Endothelial cell of umbilical vein (primary cell): ENCODE measurements at regions not wholly inside any gene's neighbourhood (a gene's known extent, or its start where the extent isn't known, plus 50 kb on each side); places are given as distances from the start of the nearest gene placed in this dataset.

Experiments used
- CTCF ChIP-seq, 2 donors: IDR thresholded peaks; 1 replicate in 1 of 2; 2 replicates in 1 of 2; pipeline ENCODE4 v1.5.1; 2011; ENCODE audit warnings: low read length in 2 of 2, mild to moderate bottlenecking in 2 of 2, moderate library complexity in 2 of 2, control low read depth in 1 of 2, inconsistent platforms in 1 of 2, low read depth in 1 of 2; ENCODE audit not compliant: insufficient read depth in 1 of 2; ENCODE audit errors: extremely low read depth in 1 of 2
- EZH2 ChIP-seq: IDR thresholded peaks from 2 replicates; pipeline ENCODE4 v1.6.1; 2012; ENCODE audit warnings: borderline replicate concordance, low read depth, mild to moderate bottlenecking, moderate library complexity, low read length, inconsistent platforms; ENCODE audit not compliant: severe bottlenecking
- GATA2 ChIP-seq: IDR thresholded peaks from 2 replicates; pipeline ENCODE4 v1.7.0; 2011; ENCODE audit warnings: low read depth, mild to moderate bottlenecking, moderate library complexity, mixed read lengths, low read length; ENCODE audit not compliant: insufficient read length, insufficient read depth
- JUN ChIP-seq: IDR thresholded peaks from 2 replicates; pipeline ENCODE4 v1.6.1; 2011; ENCODE audit warnings: borderline replicate concordance, low read depth; ENCODE audit not compliant: insufficient read length, insufficient read depth
- MAX ChIP-seq: IDR thresholded peaks from 2 replicates; pipeline ENCODE4 v1.6.1; 2011; ENCODE audit not compliant: insufficient read depth, insufficient read length
- POLR2A ChIP-seq: IDR thresholded peaks from 2 replicates; pipeline ENCODE4 v1.6.1; 2012; ENCODE audit warnings: low read depth, mild to moderate bottlenecking, control low read depth, low read length
- POLR2AphosphoS5 ChIP-seq: IDR thresholded peaks from 2 replicates; pipeline ENCODE4 v1.6.1; 2012; ENCODE audit warnings: low read depth, mild to moderate bottlenecking, control low read depth, low read length, moderate library complexity; ENCODE audit not compliant: insufficient read depth

- TF ChIP-seq CTCF (IDR thresholded peaks at IDR 0.05; ENCODE audit: extremely low read depth in 1 of 2, insufficient read depth in 1 of 2, low read depth in 1 of 2, low read length in 2 of 2) (no peak), POLR2AphosphoS5 (no peak), JUN (no peak), EZH2 (no peak), MAX (no peak), POLR2A (no peak), GATA2 (no peak)
Observed at GRCh38 chr2:167692191-167692590, 555.2 kb downstream of the STK39 start.
